Thyroid gland (tissue), 4 donors: ENCODE measurements at regions not wholly inside any gene's neighbourhood (a gene's known extent, or its start where the extent isn't known, plus 50 kb on each side); places are given as distances from the start of the nearest gene placed in this dataset.
A peak's percentile ranks its signal among the peaks of the same experiment; 100 is the strongest.

ENCODE experiments used
- DNase-seq, 2 donors: peaks; one replicate each; pipeline ENCODE4 v3.0.0-alpha.2; 2019
- H3K27ac ChIP-seq, 3 donors: fragments of 200-600 bp; sonication (generic); 1 replicate in 2 of 3; 2 replicates in 1 of 3; pipeline ENCODE4 v1.5.1; 2016 to 2019; ENCODE audit warnings: mild to moderate bottlenecking in 1 of 3, moderate library complexity in 1 of 3
- H3K27me3 ChIP-seq: fragments of 200-600 bp; sonication (generic); one replicate; pipeline ENCODE4 v1.5.1; 2019
- H3K36me3 ChIP-seq, 2 donors: fragments of 200-600 bp; sonication (generic); one replicate each; pipeline ENCODE4 v1.5.1; 2016 to 2019
- H3K4me1 ChIP-seq, 2 donors: fragments of 200-600 bp; sonication (generic); one replicate each; pipeline ENCODE4 v1.5.1; 2017 to 2019
- H3K4me3 ChIP-seq, 3 donors: fragments of 200-600 bp; sonication (generic); replicated peaks in 1 of 3; 1 replicate in 2 of 3; 2 replicates in 1 of 3; pipeline ENCODE4 v1.5.1; 2016; ENCODE audit warnings: mild to moderate bottlenecking in 1 of 3
- H3K9me3 ChIP-seq: fragments of 200-600 bp; sonication (generic); one replicate; pipeline ENCODE4 v1.5.1; 2017
- POLR2A ChIP-seq, 2 donors: fragments of 450-650 bp; IDR thresholded peaks; one replicate each; pipeline ENCODE4 v1.6.1; 2017; ENCODE audit warnings: antibody characterized with exemption in 2 of 2, mild to moderate bottlenecking in 2 of 2, moderate library complexity in 1 of 2
- WGBS, 2 donors: methylation state at CpG; one replicate each; pipeline ENCODE4 v1.1.5; 2017; 5-methylcytosine and 5-hydroxymethylcytosine counted together
- intact Hi-C: fragments of 100-400 bp; cut with DNase I; formaldehyde crosslinking; loops from one replicate; pipeline ENCODE4 v1.15.1; 2023
- TF ChIP-seq, protein P1 (sequence below), 6 experiments: fragments of 200-600 bp in 3 of 6; fragments of 450-650 bp in 3 of 6; sonication (generic) in 3 of 6; IDR thresholded peaks; one replicate each; pipeline ENCODE4 v1.5.1; 2016 to 2019; ENCODE audit warnings: antibody characterized with exemption in 6 of 6, mild to moderate bottlenecking in 2 of 6, inconsistent platforms in 1 of 6, moderate library complexity in 1 of 6

DNA sequence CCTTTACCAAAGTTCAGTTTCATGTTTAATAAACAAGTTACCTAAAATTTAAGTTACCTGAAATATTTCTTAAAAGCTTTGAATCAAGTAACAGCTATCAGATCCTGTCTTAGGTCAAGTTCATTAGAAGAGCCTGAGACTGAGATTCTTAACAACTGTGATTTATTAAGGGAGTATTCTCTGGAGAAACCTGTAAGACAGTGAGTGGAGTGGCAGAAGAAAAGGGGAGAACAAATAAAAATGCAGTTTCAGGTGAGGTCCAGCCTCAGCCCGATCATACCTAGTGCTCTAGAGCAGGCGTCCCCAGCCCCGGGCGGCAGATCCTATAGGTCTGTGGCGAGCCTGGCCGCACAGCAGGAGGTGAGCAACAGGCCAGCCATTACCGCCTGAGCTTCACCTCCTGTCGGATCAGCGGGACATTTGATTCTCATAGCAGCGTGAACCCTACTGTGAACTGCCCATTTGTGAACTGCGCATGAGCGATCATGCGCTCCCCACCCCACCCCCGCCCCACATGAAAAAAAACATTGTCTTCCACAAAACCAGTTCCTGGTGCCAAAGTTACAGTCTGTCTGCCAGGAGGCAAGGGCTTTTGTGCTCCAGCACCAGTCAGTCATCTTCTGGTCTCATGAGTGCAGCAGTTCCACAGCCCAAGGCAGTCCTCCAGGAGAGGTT is 59.2 kb upstream of the ADGRB3 start:
- H3K36me3 ChIP-seq: no peaks in the 10 kb centered on the region
- WGBS, 2 donors: 26% methylated on average over 6 to 12 of the region's 14 CpGs
- no peak overlapping the region for H3K4me3 ChIP-seq
- no peaks in the 10 kb centered on the region for H3K27me3 ChIP-seq
- DNase-seq: peak; percentile 68 to 70
- intact Hi-C loops: no loop called here
- no peaks in the 10 kb centered on the region for H3K9me3 ChIP-seq
- H3K27ac ChIP-seq: peak overlapping the region in 1 of 3 donors; percentile 18
- no peak for TF ChIP-seq POLR2A (IDR thresholded peaks at IDR 0.05)
- H3K4me1 ChIP-seq: peaks cover 4 to 6% of the 10 kb centered on the region in 2 donors

DNA sequence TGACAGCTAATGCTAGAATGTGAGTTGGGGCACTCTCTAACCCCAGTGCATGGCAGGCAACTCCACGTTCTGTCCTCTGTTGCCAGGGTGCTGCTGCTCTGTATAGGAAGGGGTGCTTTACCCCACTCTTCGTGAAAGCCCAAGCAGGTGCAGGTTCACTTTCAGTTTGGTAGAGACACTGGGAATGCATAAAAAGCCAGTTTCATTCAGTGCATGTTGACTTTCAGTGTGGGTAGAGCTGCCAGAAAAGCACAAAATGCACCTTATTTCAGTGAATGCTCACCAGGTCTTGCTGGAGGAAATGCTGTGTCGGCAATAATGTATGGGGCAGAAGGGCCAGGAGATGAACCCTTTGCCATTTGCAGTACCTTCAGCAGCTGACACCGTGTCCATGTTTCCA is 62.1 kb upstream of the ADGRB3 start:
- Histone ChIP-seq H3K4me1 (peaks cover 4 to 6% of the 10 kb centered on the region in 2 donors), H3K27me3 (no peaks in the 10 kb centered on the region), H3K27ac (no peak overlapping the region), H3K9me3 (no peaks in the 10 kb centered on the region), H3K4me3 (no peak overlapping the region), H3K36me3 (no peaks in the 10 kb centered on the region)
- no peak for DNase-seq
- TF ChIP-seq, protein P1, sequence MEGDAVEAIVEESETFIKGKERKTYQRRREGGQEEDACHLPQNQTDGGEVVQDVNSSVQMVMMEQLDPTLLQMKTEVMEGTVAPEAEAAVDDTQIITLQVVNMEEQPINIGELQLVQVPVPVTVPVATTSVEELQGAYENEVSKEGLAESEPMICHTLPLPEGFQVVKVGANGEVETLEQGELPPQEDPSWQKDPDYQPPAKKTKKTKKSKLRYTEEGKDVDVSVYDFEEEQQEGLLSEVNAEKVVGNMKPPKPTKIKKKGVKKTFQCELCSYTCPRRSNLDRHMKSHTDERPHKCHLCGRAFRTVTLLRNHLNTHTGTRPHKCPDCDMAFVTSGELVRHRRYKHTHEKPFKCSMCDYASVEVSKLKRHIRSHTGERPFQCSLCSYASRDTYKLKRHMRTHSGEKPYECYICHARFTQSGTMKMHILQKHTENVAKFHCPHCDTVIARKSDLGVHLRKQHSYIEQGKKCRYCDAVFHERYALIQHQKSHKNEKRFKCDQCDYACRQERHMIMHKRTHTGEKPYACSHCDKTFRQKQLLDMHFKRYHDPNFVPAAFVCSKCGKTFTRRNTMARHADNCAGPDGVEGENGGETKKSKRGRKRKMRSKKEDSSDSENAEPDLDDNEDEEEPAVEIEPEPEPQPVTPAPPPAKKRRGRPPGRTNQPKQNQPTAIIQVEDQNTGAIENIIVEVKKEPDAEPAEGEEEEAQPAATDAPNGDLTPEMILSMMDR (IDR thresholded peaks at IDR 0.05): no peak
- no peak for TF ChIP-seq POLR2A (IDR thresholded peaks at IDR 0.05)
- 85 to 89% methylated on average over 4 of the region's 4 CpGs for WGBS, 2 donors
- intact Hi-C loops: no loop called here

DNA sequence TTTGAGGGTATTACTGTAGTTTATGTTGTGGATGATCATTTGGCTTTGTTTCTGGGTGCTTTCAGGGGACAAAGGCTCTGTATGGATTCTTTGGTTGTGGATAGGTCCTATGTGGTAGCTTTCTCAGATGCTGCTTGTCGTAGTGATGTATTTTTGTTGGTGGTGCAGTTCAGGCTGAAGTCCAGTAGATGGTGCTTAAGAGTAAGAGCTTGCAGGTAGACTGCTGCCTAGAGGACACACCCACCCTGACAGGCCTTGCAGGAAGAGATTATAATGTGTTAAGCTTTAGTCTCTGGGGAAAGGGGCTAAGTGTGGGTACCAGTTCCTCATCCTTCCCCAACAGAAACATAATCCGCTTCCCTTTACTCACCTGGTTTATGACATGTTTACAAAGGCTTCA is 62.6 kb upstream of the ADGRB3 start:
- WGBS, 2 donors: 77 to 83% methylated on average over 2 of the region's 2 CpGs
- TF ChIP-seq POLR2A (IDR thresholded peaks at IDR 0.05): no peak
- TF ChIP-seq, protein P1 (IDR thresholded peaks at IDR 0.05): peak in 2 of 6 experiments; percentile 3 to 14
- no peaks in the 10 kb centered on the region for H3K9me3 ChIP-seq
- DNase-seq: no peak
- intact Hi-C loops: no loop called here
- H3K27me3 ChIP-seq: no peaks in the 10 kb centered on the region
- H3K36me3 ChIP-seq: no peaks in the 10 kb centered on the region
- peaks cover 4 to 6% of the 10 kb centered on the region in 2 donors for H3K4me1 ChIP-seq
- no peak overlapping the region for H3K27ac ChIP-seq
- no peak overlapping the region for H3K4me3 ChIP-seq

DNA sequence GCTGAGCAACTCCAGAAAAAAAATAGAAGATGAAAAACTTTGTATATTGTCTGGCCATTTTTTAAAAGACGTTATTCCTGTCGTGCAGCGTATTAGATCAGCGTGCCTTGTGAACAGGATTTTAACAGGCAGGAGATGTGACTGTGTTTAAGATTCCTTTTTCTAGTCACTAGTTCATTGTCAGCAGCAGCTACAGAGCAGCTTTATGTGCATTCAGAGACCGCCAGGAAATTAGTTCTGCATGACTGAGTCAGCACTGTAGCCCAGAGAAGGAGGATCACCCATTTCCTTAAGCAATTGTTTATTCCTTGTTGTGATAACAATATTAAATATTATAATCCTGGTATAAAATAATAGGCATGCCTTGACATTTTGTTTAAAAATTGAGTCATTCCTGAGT is 75.4 kb upstream of the ADGRB3 start:
- Histone ChIP-seq H3K27ac (no peak overlapping the region), H3K36me3 (no peaks in the 10 kb centered on the region), H3K9me3 (no peaks in the 10 kb centered on the region), H3K27me3 (no peaks in the 10 kb centered on the region), H3K4me3 (no peak overlapping the region), H3K4me1 (no peaks in the 10 kb centered on the region)
- no peak for DNase-seq
- intact Hi-C loops: no loop called here
- WGBS, 2 donors: 33 to 35% methylated on average over 5 of the region's 5 CpGs
- TF ChIP-seq, protein P1 (IDR thresholded peaks at IDR 0.05): no peak
- no peak for TF ChIP-seq POLR2A (IDR thresholded peaks at IDR 0.05)

DNA sequence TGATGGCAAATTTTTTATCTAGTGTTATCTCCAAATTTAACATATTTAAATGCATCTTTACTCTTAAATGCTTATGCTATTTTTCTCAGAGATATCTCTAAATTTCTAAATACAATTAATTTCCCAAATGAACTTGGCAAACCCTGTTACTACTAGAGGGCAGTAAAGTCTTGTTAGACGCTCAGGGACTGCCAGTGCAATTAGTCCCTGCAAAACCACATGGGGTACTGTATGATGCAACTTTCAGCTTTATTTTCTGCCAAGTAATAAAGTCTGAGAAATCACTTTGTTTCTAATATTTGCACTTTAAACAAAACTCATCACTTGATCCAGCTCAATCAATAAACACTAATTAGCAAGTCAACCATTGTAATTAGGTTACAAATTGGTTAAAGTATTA is 76.0 kb upstream of the ADGRB3 start:
- no peaks in the 10 kb centered on the region for H3K4me1 ChIP-seq
- H3K27ac ChIP-seq: no peak overlapping the region
- 16 to 43% methylated on average over 1 of the region's 1 CpG for WGBS, 2 donors
- intact Hi-C loops: no loop called here
- H3K4me3 ChIP-seq: no peak overlapping the region
- no peaks in the 10 kb centered on the region for H3K9me3 ChIP-seq
- no peaks in the 10 kb centered on the region for H3K27me3 ChIP-seq
- TF ChIP-seq POLR2A (IDR thresholded peaks at IDR 0.05): no peak
- TF ChIP-seq, protein P1 (IDR thresholded peaks at IDR 0.05): no peak
- H3K36me3 ChIP-seq: no peaks in the 10 kb centered on the region
- DNase-seq: no peak
